ENCODE measurements at regions not wholly inside any gene's neighbourhood (a gene's known extent, or its start where the extent isn't known, plus 50 kb on each side); places are given as distances from the start of the nearest gene placed in this dataset.
"Not testable (repeated sequence)": the region's sequence is repeated elsewhere in the genome, so short reads cannot be mapped to it uniquely, and the experiment has no call there.

DNA sequence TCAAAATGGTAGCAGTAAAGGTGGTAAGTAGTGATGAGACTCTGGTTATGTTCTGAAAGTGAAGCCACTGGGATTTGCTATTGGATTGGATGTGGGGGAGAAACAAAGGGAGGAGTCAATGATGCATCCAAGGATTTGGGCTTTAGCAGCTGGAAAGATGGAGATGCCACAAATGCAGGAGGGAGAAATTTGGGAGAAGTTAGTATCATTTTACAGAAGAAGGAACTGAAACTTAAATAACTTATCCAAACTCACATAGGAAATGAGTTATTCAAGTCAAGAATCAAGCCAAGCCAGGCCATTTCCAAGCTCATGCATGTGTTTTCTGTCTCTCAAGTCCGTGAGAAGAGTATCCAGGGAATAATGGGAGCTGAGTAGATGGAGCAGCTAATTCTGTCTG lies 155.1 kb upstream of the TNFAIP3 start:
- DNase-seq: no peak

- no peak for DNase-seq
Observed at GRCh38 chr6:137712587-137712986, 154.5 kb upstream of the TNFAIP3 start.

GRCh38 chr6:137715589-137716045 lies 151.4 kb upstream of the TNFAIP3 start:
- no peak for DNase-seq

- DNase-seq: no peak
Observed at GRCh38 chr6:137717074-137718073, 149.7 kb upstream of the TNFAIP3 start.

GRCh38 chr6:137718903-137719302 lies 148.2 kb upstream of the TNFAIP3 start:
- DNase-seq: not testable (repeated sequence)

GRCh38 chr6:137722749-137723272 lies 144.2 kb upstream of the TNFAIP3 start:
- DNase-seq: no peak

GRCh38 chr6:137723273-137724017 lies 143.6 kb upstream of the TNFAIP3 start:
- DNase-seq: no peak

- DNase-seq: no peak
Observed at GRCh38 chr6:137724018-137724403, 143.0 kb upstream of the TNFAIP3 start.

DNA sequence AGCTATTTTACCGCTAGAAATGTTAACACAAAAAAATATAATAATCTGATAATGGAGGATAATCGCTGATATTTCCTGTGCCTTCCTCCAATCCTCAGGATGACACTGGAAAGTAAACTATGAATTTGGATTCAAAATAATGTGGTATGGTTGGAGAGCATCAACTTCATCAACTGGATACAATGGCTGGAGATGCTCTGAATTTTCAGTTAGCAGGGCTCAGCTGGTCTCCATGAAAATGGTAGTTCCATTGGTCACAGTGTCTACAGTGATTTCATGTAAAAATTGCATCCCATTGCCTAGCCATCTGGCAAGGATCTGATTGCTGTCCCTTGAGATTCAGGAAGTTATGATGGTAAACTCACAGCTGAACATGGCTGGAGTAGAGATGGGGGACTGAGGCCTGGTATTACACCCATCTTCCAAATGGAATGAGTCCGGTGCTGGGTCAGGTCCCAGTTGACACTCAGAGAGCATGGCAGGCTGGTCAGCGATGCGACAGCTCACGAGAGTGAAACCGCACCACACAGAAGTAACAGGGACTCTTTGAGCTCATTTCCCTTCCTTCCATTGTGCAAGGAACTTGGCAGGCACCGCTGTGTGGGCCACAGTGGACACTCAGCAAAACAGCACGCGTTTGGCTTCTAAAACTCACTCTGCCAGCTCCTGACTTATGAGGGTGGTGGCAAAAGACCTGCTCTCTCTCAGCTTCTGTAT lies 142.4 kb upstream of the TNFAIP3 start:
- DNase-seq: no peak

- no peak for DNase-seq
Observed at GRCh38 chr6:137725949-137726348, 141.1 kb upstream of the TNFAIP3 start.

GRCh38 chr6:137726582-137726981 lies 140.5 kb upstream of the TNFAIP3 start:
- DNase-seq: no peak

GRCh38 chr6:137727216-137727765 lies 139.8 kb upstream of the TNFAIP3 start:
- DNase-seq: no peak

DNA sequence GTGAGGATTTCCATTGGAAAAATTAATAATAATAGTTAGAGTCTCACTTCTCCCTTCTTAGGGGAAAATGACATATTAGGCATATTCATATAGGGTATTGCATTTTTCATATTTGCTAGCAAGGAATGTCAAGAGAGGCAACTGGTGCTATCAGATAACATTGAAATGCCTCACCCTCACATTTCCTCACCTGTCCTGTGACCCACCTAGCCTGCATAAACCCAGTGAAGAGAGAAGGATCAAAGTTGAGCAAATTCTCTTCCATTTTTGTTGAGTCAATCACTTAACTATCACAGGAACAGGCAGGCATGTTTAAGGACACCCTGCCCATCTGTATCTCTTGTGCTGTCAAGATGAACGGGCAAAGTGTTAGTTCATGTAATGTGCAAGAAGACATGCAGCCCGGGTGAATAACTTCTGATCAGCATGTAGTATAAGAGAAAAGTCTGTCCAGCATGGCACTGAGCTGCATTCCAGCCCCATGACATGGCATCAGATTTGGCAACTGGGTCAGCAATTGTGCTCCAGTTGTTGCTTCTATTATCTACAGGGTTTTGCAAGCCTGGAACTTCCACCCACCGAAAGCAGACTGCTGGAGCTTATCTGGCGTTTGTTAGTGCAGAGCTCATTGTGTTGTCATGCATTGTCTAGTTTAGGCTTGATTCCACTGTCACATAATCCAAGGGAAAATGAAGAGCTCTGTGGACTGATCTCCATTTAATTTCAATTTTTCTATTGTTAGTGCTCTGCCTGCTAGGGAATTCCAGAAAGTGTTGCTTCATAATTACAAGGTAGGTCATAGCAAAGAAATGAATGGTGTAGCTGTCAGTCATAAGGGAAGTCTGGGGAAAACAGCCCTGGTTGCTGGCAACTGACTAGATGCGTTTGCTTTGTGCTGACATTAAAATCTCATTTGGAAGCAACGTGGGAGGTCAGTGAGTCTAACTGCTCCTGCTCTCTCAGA lies 138.4 kb upstream of the TNFAIP3 start:
- no peak for DNase-seq

DNA sequence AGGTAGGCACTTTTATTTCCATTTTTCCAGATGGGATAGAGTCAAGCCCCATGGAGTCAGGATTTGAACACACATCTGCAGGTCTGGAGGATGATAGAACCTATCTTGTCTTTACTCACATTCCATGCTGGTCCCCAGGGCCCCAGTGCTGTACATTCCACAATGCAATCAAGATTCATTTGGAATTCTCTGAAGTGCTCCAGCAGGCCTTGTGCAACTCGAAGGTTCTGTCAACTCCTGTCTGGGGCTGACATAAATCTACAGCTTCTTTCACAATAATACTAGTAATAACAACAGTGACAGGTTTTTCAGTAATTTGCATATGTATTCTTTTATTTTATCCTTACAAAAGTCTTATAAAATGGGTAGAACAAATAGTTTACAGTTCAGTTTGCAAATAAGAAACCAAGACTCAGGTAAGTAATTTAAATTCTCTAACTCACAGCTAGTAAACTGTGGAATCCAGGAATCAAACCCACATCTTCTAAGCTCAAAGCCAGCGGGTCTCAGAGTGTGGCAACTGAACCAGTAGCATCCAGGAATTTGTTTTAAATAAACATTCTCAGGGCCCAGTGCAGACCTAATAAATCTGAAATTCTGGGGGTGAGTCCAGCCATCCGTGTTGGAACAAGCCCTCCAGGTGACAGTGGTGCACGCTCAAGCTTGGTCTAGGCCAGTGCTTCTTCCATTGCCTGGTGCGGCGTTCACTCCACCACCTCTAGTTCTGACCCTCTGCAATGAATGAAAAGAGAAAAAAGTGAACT lies 137.0 kb upstream of the TNFAIP3 start:
- no peak for DNase-seq

GRCh38 chr6:137731600-137731959 lies 135.5 kb upstream of the TNFAIP3 start:
- DNase-seq: no peak

- no peak for DNase-seq
Observed at GRCh38 chr6:137731960-137732616, 135.0 kb upstream of the TNFAIP3 start.

DNA sequence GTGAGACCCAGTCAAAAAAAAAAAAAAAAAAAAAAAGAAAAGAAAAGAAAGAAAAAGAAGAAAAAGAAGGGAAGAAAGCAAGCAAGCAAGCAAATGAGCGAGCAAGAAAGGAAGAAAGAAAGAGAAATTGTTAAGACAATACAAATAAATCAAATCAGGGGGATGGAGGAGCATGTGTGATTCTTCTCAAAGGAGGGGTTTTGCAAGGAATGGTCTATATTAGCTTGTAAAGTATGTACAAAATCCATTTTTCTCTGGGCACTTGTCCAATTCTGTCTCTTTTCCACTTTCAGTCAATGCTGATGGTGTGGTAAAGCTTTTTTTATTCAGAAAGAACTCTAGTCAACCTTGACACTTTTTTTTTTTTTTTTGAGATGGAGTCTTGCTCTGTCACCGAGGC lies 133.7 kb upstream of the TNFAIP3 start:
- no peak for DNase-seq

- no peak for DNase-seq
Observed at GRCh38 chr6:137734005-137734874, 132.8 kb upstream of the TNFAIP3 start.

DNA sequence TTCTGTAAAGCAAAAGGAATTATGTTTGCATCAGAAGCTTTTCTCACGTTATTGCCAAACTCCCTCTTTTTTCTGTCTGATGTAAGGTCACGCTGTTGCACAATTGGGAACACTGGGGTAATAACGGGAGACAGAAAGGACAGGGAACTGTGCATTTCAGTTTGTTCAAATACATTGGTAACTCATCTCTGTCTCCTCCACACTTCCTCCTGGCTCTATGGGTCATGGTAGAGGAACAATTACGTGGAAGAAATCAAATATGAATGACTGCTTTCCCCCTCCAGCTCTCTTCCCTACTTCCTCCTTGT lies 132.2 kb upstream of the TNFAIP3 start:
- no peak for DNase-seq

All from right kidney (tissue), 1 donor.